Endothelial cell of umbilical vein (primary cell): ENCODE measurements at regions not wholly inside any gene's neighbourhood (a gene's known extent, or its start where the extent isn't known, plus 50 kb on each side); places are given as distances from the start of the nearest gene placed in this dataset.

Experiments
- BruUV-seq: library from RNA; stranded (reverse); fragments of 400-500 nt; replicated peaks from 2 replicates; lab custom pipeline; 2021; lab: Mats Ljungman, UMichigan
- CTCF ChIA-PET: fragments of 300-600, 350-600 bp; sonication (Branson Sonifier 250); formaldehyde crosslinking; loops from one replicate; lab custom pipeline; 2021; ENCODE audit warnings: antibody characterized with exemption, inconsistent platforms; lab: Charles Lee
- POLR2A ChIA-PET: fragments of 300-600, 350-600 bp; sonication (Branson Sonifier 250); formaldehyde crosslinking; loops from one replicate; lab custom pipeline; 2021; ENCODE audit warnings: antibody characterized with exemption, inconsistent platforms; lab: Charles Lee
- DNase-seq: peaks from one replicate; pipeline ENCODE4 v3.0.0-alpha.2; 2011; ENCODE audit warnings: low read depth, low spot score
- FAIRE-seq: peaks from 2 replicates; lab custom pipeline; 2011; peaks lifted over from hg19 to GRCh38; lab: Jason Lieb, UNC
- H2AFZ ChIP-seq: 2 replicates; pipeline ENCODE4 v1.6.0; 2012; ENCODE audit warnings: low read depth, low read length, control low read depth, inconsistent platforms
- H3K27ac ChIP-seq: 2 replicates; pipeline ENCODE4 v1.5.1; 2011; ENCODE audit warnings: low read depth, mild to moderate bottlenecking, control low read depth, low read length, moderate library complexity; ENCODE audit not compliant: insufficient read depth
- H3K27me3 ChIP-seq, 2 experiments: 2 replicates each; pipeline versions ENCODE4 v1.6.0 to v1.6.1; 2011; ENCODE audit warnings: low read length in 2 of 2, mixed read lengths in 1 of 2; ENCODE audit not compliant: control insufficient read depth in 2 of 2, insufficient read depth in 2 of 2
- H3K36me3 ChIP-seq, 2 experiments: 2 replicates in 1 of 2; 3 replicates in 1 of 2; pipeline ENCODE4 v1.5.1; 2011; ENCODE audit warnings: low read length in 2 of 2, mild to moderate bottlenecking in 1 of 2, moderate library complexity in 1 of 2; ENCODE audit not compliant: control insufficient read depth in 2 of 2, insufficient read depth in 2 of 2; ENCODE audit errors: extremely low read depth in 1 of 2
- H3K4me1 ChIP-seq: 3 replicates; pipeline ENCODE4 v1.5.1; 2011; ENCODE audit warnings: mild to moderate bottlenecking, low read length; ENCODE audit not compliant: control insufficient read depth, insufficient read depth; ENCODE audit errors: extremely low read depth
- H3K4me2 ChIP-seq: 2 replicates; pipeline ENCODE4 v1.6.1; 2011; ENCODE audit warnings: low read length, control low read depth, mixed read lengths; ENCODE audit not compliant: insufficient read depth
- H3K4me3 ChIP-seq, 3 experiments: fragments of 200-600 bp in 1 of 3; sonication (generic), shearing (Covaris generic) in 1 of 3; replicated peaks in 1 of 3; 2 replicates each; pipeline ENCODE4 v1.5.1; 2011 to 2016; ENCODE audit warnings: control low read depth in 3 of 3, low read length in 3 of 3, mild to moderate bottlenecking in 2 of 3, inconsistent platforms in 1 of 3, low read depth in 1 of 3, moderate library complexity in 1 of 3; ENCODE audit not compliant: insufficient read depth in 1 of 3
- H3K79me2 ChIP-seq: 2 replicates; pipeline ENCODE4 v1.6.0; 2012; ENCODE audit warnings: low read length, inconsistent platforms; ENCODE audit not compliant: control insufficient read depth, insufficient read depth
- H3K9ac ChIP-seq: replicated peaks from 2 replicates; pipeline ENCODE3; 2011; ENCODE audit warnings: low read length, control low read depth; ENCODE audit not compliant: insufficient read depth; ENCODE audit errors: extremely low read depth
- H3K9me1 ChIP-seq: replicated peaks from 3 replicates; pipeline ENCODE4 v1.6.0; 2011; ENCODE audit warnings: mild to moderate bottlenecking, low read length; ENCODE audit not compliant: control insufficient read depth, insufficient read depth; ENCODE audit errors: extremely low read depth
- H3K9me3 ChIP-seq: replicated peaks from 2 replicates; pipeline ENCODE4 v1.5.1; 2012; ENCODE audit warnings: low read length, inconsistent platforms; ENCODE audit not compliant: control insufficient read depth, insufficient read depth
- H4K20me1 ChIP-seq: replicated peaks from 2 replicates; pipeline ENCODE3; 2011; ENCODE audit warnings: mild to moderate bottlenecking, low read length; ENCODE audit not compliant: control insufficient read depth, insufficient read depth; ENCODE audit errors: extremely low read depth
- CTCF ChIP-seq, 2 donors: IDR thresholded peaks; 1 replicate in 1 of 2; 2 replicates in 1 of 2; pipeline ENCODE4 v1.5.1; 2011; ENCODE audit warnings: low read length in 2 of 2, mild to moderate bottlenecking in 2 of 2, moderate library complexity in 2 of 2, control low read depth in 1 of 2, inconsistent platforms in 1 of 2, low read depth in 1 of 2; ENCODE audit not compliant: insufficient read depth in 1 of 2; ENCODE audit errors: extremely low read depth in 1 of 2
- EZH2 ChIP-seq: IDR thresholded peaks from 2 replicates; pipeline ENCODE4 v1.6.1; 2012; ENCODE audit warnings: borderline replicate concordance, low read depth, mild to moderate bottlenecking, moderate library complexity, low read length, inconsistent platforms; ENCODE audit not compliant: severe bottlenecking
- FOS ChIP-seq: IDR thresholded peaks from 2 replicates; pipeline ENCODE4 v1.6.1; 2011; ENCODE audit warnings: mild to moderate bottlenecking, low read length, moderate library complexity, borderline replicate concordance; ENCODE audit not compliant: insufficient read depth
- GATA2 ChIP-seq: IDR thresholded peaks from 2 replicates; pipeline ENCODE4 v1.7.0; 2011; ENCODE audit warnings: low read depth, mild to moderate bottlenecking, moderate library complexity, mixed read lengths, low read length; ENCODE audit not compliant: insufficient read length, insufficient read depth
- JUN ChIP-seq: IDR thresholded peaks from 2 replicates; pipeline ENCODE4 v1.6.1; 2011; ENCODE audit warnings: borderline replicate concordance, low read depth; ENCODE audit not compliant: insufficient read length, insufficient read depth
- MAX ChIP-seq: IDR thresholded peaks from 2 replicates; pipeline ENCODE4 v1.6.1; 2011; ENCODE audit not compliant: insufficient read depth, insufficient read length
- MYC ChIP-seq: IDR thresholded peaks from one replicate; pipeline ENCODE4 v1.6.1; 2011; ENCODE audit warnings: mild to moderate bottlenecking, low read depth, low read length
- POLR2A ChIP-seq: IDR thresholded peaks from 2 replicates; pipeline ENCODE4 v1.6.1; 2012; ENCODE audit warnings: low read depth, mild to moderate bottlenecking, control low read depth, low read length
- POLR2AphosphoS5 ChIP-seq: IDR thresholded peaks from 2 replicates; pipeline ENCODE4 v1.6.1; 2012; ENCODE audit warnings: low read depth, mild to moderate bottlenecking, control low read depth, low read length, moderate library complexity; ENCODE audit not compliant: insufficient read depth
- dilution Hi-C: fragments of 300-500 bp; cut with MboI; formaldehyde crosslinking; loops from one replicate; pipeline ENCODE4 v1.15.0; 2019; ENCODE audit warnings: low sequenced_read_pairs; ENCODE audit not compliant: extremely low pct_ligation_motif_present
- intact Hi-C: fragments of 100-400 bp; cut with micrococcal nuclease; formaldehyde crosslinking; loops from one replicate; pipeline ENCODE4 v1.10.0; 2022

- H3K4me1 ChIP-seq, result no peaks in the 10 kb centered on the region
- no peak overlapping the region for H3K4me3 ChIP-seq
- H3K36me3 ChIP-seq, result no peaks in the 10 kb centered on the region
- no peaks in the 10 kb centered on the region for H3K9me3 ChIP-seq
- no peak overlapping the region for H2AFZ ChIP-seq
- ChIA-PET POLR2A (no interaction called here), CTCF (no interaction called here)
- BruUV-seq, result no TSS peak
- dilution Hi-C loops (no loop called here), intact Hi-C loops (no loop called here)
- no peaks in the 10 kb centered on the region for H4K20me1 ChIP-seq
- DNase-seq (no peak), FAIRE-seq (no peak)
- no peak overlapping the region for H3K9ac ChIP-seq
- no peaks in the 10 kb centered on the region for H3K27me3 ChIP-seq
- TF ChIP-seq POLR2AphosphoS5 (no peak), MYC (no peak), CTCF (IDR thresholded peaks at IDR 0.05; ENCODE audit: extremely low read depth in 1 of 2, insufficient read depth in 1 of 2, low read depth in 1 of 2, low read length in 2 of 2) (no peak), MAX (no peak), GATA2 (no peak), FOS (no peak), JUN (no peak), POLR2A (no peak), EZH2 (no peak)
- H3K79me2 ChIP-seq, result no peaks in the 10 kb centered on the region
- no peak overlapping the region for H3K4me2 ChIP-seq
- no peaks in the 10 kb centered on the region for H3K9me1 ChIP-seq
- H3K27ac ChIP-seq, result no peak overlapping the region
Observed at GRCh38 chr18:68409576-68409975, 305.3 kb downstream of the TMX3 start.
